HepG2 (cell line): ENCODE measurements at regions not wholly inside any gene's neighbourhood (a gene's known extent, or its start where the extent isn't known, plus 50 kb on each side); places are given as distances from the start of the nearest gene placed in this dataset.

ENCODE experiments used
- ATAC-seq: fragments of 200-7000 bp; cut with Tn5 transposase; 3 replicates; pipeline ENCODE4 v1.9.1; 2020; ENCODE audit warnings: mild to moderate bottlenecking, moderate library complexity
- BruUV-seq: library from RNA; stranded (reverse); fragments of 400-500 nt; replicated peaks from 2 replicates; lab custom pipeline; 2021; lab: Mats Ljungman, UMichigan
- CTCF ChIA-PET: fragments of 300-600 bp; formaldehyde crosslinking; extraction: SDS; loops from one replicate; lab custom pipeline; 2021; ENCODE audit warnings: low total read pairs, inconsistent platforms, low intra/inter-chr PET ratio; lab: Yijun Ruan, JAX
- POLR2A ChIA-PET: fragments of 350-600 bp; sonication (Branson Sonifier 250); formaldehyde crosslinking; loops from one replicate; lab custom pipeline; 2020; ENCODE audit warnings: antibody characterized with exemption, inconsistent platforms; lab: Yijun Ruan, JAX
- DNase-seq: peaks from one replicate; pipeline ENCODE4 v3.0.0-alpha.2; 2015; ENCODE audit warnings: low spot score
- FAIRE-seq: peaks from 3 replicates; lab custom pipeline; 2011; peaks lifted over from hg19 to GRCh38; lab: Jason Lieb, UNC
- H2AFZ ChIP-seq: one replicate; pipeline ENCODE4 v1.6.1; 2011; ENCODE audit warnings: low read length, inconsistent platforms
- H3K27ac ChIP-seq: fragments of 300-600 bp; 3 replicates; pipeline ENCODE4 v1.8.0; 2011; ENCODE audit warnings: mixed run types, mild to moderate bottlenecking, mixed read lengths, low read length, inconsistent platforms; ENCODE audit not compliant: insufficient read depth; ENCODE audit errors: extremely low read length
- H3K27me3 ChIP-seq, 2 experiments: fragments of 200-600 bp in 1 of 2; 2 replicates in 1 of 2; 3 replicates in 1 of 2; pipeline versions ENCODE4 v1.6.0 to v1.8.0; 2011; ENCODE audit warnings: low read length in 2 of 2, mild to moderate bottlenecking in 2 of 2, moderate library complexity in 2 of 2, inconsistent platforms in 1 of 2; ENCODE audit not compliant: insufficient read depth in 2 of 2, control insufficient read depth in 1 of 2
- H3K36me3 ChIP-seq, 2 experiments: fragments of 200-600 bp in 1 of 2; replicated peaks in 1 of 2; 2 replicates in 1 of 2; 3 replicates in 1 of 2; pipeline versions ENCODE4 v1.5.1 to v1.8.0; 2011; ENCODE audit warnings: low read length in 2 of 2, inconsistent platforms in 1 of 2; ENCODE audit not compliant: insufficient read depth in 2 of 2, control insufficient read depth in 1 of 2
- H3K4me1 ChIP-seq: 2 replicates; pipeline ENCODE4 v1.5.1; 2012; ENCODE audit warnings: low read length, inconsistent platforms; ENCODE audit not compliant: insufficient read depth
- H3K4me2 ChIP-seq: 2 replicates; pipeline ENCODE4 v1.6.0; 2011; ENCODE audit warnings: low read depth, low read length, inconsistent platforms
- H3K4me3 ChIP-seq, 3 experiments: fragments of 200-600 bp in 1 of 3; sonication (generic), shearing (Covaris generic) in 1 of 3; replicated peaks in 1 of 3; 2 replicates each; pipeline ENCODE4 v1.5.1; 2011 to 2016; ENCODE audit warnings: low read length in 3 of 3, inconsistent platforms in 2 of 3, low read depth in 2 of 3, mild to moderate bottlenecking in 2 of 3, control low read depth in 1 of 3, mixed read lengths in 1 of 3; ENCODE audit not compliant: insufficient read depth in 1 of 3
- H3K79me2 ChIP-seq: one replicate; pipeline ENCODE4 v1.6.1; 2011; ENCODE audit warnings: low read length, inconsistent platforms; ENCODE audit not compliant: insufficient read depth
- H3K9ac ChIP-seq: 2 replicates; pipeline ENCODE4 v1.6.0; 2011; ENCODE audit warnings: mild to moderate bottlenecking, low read depth, low read length, inconsistent platforms; ENCODE audit not compliant: insufficient read depth
- H3K9me3 ChIP-seq: 2 replicates; pipeline ENCODE4 v1.5.1; 2012; ENCODE audit warnings: mild to moderate bottlenecking, low read length
- H4K20me1 ChIP-seq: 2 replicates; pipeline ENCODE4 v1.6.0; 2011; ENCODE audit warnings: inconsistent platforms, mild to moderate bottlenecking, low read length, moderate library complexity; ENCODE audit not compliant: insufficient read depth
- ATRX ChIP-seq: sonication (generic); formaldehyde crosslinking; IDR thresholded peaks from 2 replicates; pipeline ENCODE4 v1.4.0; 2020; ENCODE audit warnings: missing genetic modification reagents, borderline replicate concordance
- CEBPG ChIP-seq: IDR thresholded peaks from 2 replicates; pipeline ENCODE4 v1.6.1; 2016
- EEA1 ChIP-seq: sonication (generic); formaldehyde crosslinking; IDR thresholded peaks from 2 replicates; pipeline ENCODE4 v1.5.1; 2020; ENCODE audit warnings: mild to moderate bottlenecking, missing genetic modification reagents, borderline replicate concordance
- HMG20A ChIP-seq: IDR thresholded peaks from 2 replicates; pipeline ENCODE4 v1.6.1; 2016; ENCODE audit warnings: borderline replicate concordance
- MEIS2 ChIP-seq: sonication (generic); formaldehyde crosslinking; IDR thresholded peaks from 2 replicates; pipeline ENCODE4 v1.9.0; 2021; ENCODE audit warnings: mild to moderate bottlenecking, missing genetic modification reagents
- TGIF2 ChIP-seq: IDR thresholded peaks from 2 replicates; pipeline ENCODE4 v1.6.1; 2016; ENCODE audit warnings: control low read depth, missing compliant biosample characterization
- TMF1 ChIP-seq: sonication (generic); formaldehyde crosslinking; IDR thresholded peaks from 2 replicates; pipeline ENCODE4 v1.8.1; 2022; ENCODE audit warnings: low read depth, missing genetic modification reagents
- ZIK1 ChIP-seq: sonication (generic); formaldehyde crosslinking; IDR thresholded peaks from 2 replicates; pipeline ENCODE4 v1.5.0; 2020; ENCODE audit warnings: mild to moderate bottlenecking, low read depth, missing genetic modification reagents, borderline replicate concordance
- ZNF510 ChIP-seq: sonication (generic); formaldehyde crosslinking; IDR thresholded peaks from 2 replicates; pipeline ENCODE4 v1.4.0; 2020; ENCODE audit warnings: low read depth, mild to moderate bottlenecking, missing genetic modification reagents
- ZNF816 ChIP-seq: sonication (generic); formaldehyde crosslinking; IDR thresholded peaks from 2 replicates; pipeline ENCODE4 v1.8.0; 2022; ENCODE audit warnings: missing genetic modification reagents, mild to moderate bottlenecking, borderline replicate concordance
- WGBS: methylation state at CpG from one replicate; pipeline ENCODE4 v1.1.6; 2017; ENCODE audit warnings: low lambda C conversion rate; 5-methylcytosine and 5-hydroxymethylcytosine counted together
- in situ Hi-C: cut with HindIII; loops from 2 replicates; pipeline ENCODE4 v1.10.0; 2017; ENCODE audit warnings: low pct_unique_long_range_greater_than_20kb; ENCODE audit not compliant: extremely low pct_ligation_motif_present
- intact Hi-C: fragments of 100-400 bp; cut with micrococcal nuclease; formaldehyde crosslinking; loops from one replicate; pipeline ENCODE4 v1.10.0; 2022; ENCODE audit not compliant: unreplicated experiment
- TF ChIP-seq, protein P1 (sequence below): sonication (generic); formaldehyde crosslinking; IDR thresholded peaks from 2 replicates; pipeline ENCODE4 v1.4.0; 2020; ENCODE audit warnings: low read depth, mild to moderate bottlenecking, missing genetic modification reagents
- TF ChIP-seq, protein P2 (sequence below): sonication (generic); formaldehyde crosslinking; IDR thresholded peaks from 2 replicates; pipeline ENCODE4 v1.4.0; 2020; ENCODE audit warnings: missing genetic modification reagents

DNA sequence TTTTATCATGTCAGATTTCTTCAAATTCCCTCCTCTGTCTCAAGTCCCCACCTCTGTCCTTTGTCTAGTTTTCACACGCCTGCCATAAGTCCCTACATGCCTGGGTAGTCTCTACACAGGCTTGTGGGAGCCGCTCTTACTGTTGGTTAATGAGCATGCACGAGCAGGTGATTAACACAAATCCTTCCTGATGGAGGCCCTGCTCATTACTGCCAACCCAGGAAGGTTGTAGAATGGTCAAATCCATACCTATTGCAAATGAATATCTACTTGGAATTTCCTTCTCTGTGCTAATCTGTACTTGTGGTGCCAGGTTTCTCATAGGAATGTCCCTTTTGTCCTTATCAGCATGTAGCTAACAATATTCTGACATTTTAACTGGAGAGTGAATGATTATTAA lies 208.4 kb upstream of the HDX start:
- H3K4me3 ChIP-seq: no peak overlapping the region
- in situ Hi-C loops: no loop called here
- no peak overlapping the region for H2AFZ ChIP-seq
- POLR2A ChIA-PET: no interaction called here
- H3K79me2 ChIP-seq: no peaks in the 10 kb centered on the region
- no peaks in the 10 kb centered on the region for H3K36me3 ChIP-seq
- DNase-seq (no peak), FAIRE-seq (no peak), ATAC-seq (no peak)
- H3K9ac ChIP-seq: no peak overlapping the region
- no peaks in the 10 kb centered on the region for H4K20me1 ChIP-seq
- no TSS peak for BruUV-seq
- CTCF ChIA-PET: no interaction called here
- WGBS: 0% methylated on average over 1 of the region's 3 CpGs
- H3K4me1 ChIP-seq: no peaks in the 10 kb centered on the region
- TF ChIP-seq TGIF2 (no peak), ZIK1 (no peak), MEIS2 (CRISPR knock-in tag) (no peak), TMF1 (CRISPR knock-in tag) (no peak), CEBPG (no peak), ZNF816 (CRISPR knock-in tag) (no peak), EEA1 (CRISPR knock-in tag) (no peak), ZNF510 (CRISPR knock-in tag) (no peak), HMG20A (CRISPR knock-in tag) (no peak), ATRX (CRISPR knock-in tag) (no peak)
- TF ChIP-seq, protein P1, sequence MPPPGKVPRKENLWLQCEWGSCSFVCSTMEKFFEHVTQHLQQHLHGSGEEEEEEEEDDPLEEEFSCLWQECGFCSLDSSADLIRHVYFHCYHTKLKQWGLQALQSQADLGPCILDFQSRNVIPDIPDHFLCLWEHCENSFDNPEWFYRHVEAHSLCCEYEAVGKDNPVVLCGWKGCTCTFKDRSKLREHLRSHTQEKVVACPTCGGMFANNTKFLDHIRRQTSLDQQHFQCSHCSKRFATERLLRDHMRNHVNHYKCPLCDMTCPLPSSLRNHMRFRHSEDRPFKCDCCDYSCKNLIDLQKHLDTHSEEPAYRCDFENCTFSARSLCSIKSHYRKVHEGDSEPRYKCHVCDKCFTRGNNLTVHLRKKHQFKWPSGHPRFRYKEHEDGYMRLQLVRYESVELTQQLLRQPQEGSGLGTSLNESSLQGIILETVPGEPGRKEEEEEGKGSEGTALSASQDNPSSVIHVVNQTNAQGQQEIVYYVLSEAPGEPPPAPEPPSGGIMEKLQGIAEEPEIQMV (CRISPR knock-in tag): no peak
- TF ChIP-seq, protein P2, sequence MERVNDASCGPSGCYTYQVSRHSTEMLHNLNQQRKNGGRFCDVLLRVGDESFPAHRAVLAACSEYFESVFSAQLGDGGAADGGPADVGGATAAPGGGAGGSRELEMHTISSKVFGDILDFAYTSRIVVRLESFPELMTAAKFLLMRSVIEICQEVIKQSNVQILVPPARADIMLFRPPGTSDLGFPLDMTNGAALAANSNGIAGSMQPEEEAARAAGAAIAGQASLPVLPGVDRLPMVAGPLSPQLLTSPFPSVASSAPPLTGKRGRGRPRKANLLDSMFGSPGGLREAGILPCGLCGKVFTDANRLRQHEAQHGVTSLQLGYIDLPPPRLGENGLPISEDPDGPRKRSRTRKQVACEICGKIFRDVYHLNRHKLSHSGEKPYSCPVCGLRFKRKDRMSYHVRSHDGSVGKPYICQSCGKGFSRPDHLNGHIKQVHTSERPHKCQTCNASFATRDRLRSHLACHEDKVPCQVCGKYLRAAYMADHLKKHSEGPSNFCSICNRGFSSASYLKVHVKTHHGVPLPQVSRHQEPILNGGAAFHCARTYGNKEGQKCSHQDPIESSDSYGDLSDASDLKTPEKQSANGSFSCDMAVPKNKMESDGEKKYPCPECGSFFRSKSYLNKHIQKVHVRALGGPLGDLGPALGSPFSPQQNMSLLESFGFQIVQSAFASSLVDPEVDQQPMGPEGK (CRISPR knock-in tag): no peak
- H3K27ac ChIP-seq: no peak overlapping the region
- H3K27me3 ChIP-seq: no peaks in the 10 kb centered on the region
- intact Hi-C loops: no loop called here
- no peak overlapping the region for H3K4me2 ChIP-seq
- no peaks in the 10 kb centered on the region for H3K9me3 ChIP-seq
